UCSD-AML1 (cell line): ENCODE measurements at regions not wholly inside any gene's neighbourhood (a gene's known extent, or its start where the extent isn't known, plus 50 kb on each side); places are given as distances from the start of the nearest gene placed in this dataset.

Experiments used
- DNase-seq: peaks from one replicate; lab custom pipeline; 2025; ENCODE audit not compliant: unreplicated experiment; lab: John Stamatoyannopoulos, UW

DNA sequence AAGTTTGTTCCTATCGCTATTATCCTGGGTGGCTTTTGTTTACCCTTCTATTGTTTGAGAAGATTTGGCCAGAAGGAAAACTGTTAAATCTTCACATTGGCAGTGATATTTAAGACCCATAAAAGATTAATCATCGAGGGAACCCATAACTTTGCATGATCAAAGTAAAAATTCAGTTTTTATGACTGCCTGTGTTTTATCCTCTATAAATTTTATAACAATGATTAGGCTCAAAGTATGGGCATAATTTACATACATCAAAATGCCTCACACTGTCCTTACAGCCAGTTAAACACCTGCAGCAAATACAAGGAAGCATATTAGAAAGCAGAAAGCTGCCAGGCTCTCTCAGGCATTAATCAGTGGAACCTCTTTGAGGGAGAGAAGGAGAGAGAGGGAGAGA, 289.1 kb downstream of the ICOS start:
- DNase-seq = no peak

DNA sequence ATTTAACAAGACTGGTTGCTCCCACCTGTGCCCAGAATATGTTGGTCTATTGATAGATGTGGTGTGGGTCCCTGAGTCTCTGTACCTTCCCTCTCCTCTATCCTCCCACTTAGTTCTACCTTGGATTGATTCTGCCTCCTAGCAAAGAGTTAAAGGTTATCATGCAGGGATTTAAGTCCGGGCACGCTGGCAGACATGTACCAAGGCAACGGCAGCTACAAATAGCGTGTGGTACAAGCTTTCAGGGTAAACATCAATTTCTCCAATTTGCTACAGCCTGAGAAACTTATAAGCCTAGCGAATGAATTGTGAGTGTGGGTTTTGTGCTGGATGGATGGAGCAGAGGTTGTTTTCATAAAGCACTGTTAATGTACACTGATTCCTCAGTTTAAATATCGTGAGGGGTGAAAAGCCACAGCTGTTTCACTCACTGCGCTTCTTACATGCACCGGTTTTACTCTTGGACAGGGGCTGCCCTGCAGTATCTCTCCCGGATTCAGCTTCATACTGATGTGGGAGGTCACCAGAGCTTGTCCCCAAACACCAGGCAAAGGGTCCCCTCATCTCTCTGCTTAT, 289.8 kb downstream of the ICOS start:
- DNase-seq = no peak

GRCh38 chr2:204228169-204228886, 291.8 kb downstream of the ICOS start:
- DNase-seq = no peak

- no peak for DNase-seq
Observed at GRCh38 chr2:204234248-204234647, 297.7 kb downstream of the ICOS start.

- no peak for DNase-seq
Observed at GRCh38 chr2:204234879-204235278, 298.3 kb downstream of the ICOS start.

DNA sequence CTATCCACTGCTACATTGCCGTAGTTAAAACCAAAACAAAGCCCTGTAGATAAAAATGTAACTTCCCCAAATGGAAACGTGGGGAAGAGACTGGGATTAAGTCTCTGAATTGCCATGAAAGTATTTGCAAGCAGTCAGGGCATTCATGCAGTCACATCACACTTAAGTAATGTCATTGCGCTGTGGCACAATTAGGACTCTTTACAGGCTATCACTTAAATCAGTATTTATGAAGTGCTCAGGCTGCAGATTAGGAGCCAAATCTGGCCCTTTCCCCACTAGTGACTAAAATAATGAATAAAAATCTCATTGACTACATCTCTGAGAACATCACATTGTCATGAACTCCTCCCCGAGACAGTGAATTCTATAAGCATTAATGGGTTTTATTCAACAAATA, 300.9 kb downstream of the ICOS start:
- DNase-seq = no peak

- DNase-seq = no peak
Observed at GRCh38 chr2:204239411-204240165, 303.0 kb downstream of the ICOS start.

DNA sequence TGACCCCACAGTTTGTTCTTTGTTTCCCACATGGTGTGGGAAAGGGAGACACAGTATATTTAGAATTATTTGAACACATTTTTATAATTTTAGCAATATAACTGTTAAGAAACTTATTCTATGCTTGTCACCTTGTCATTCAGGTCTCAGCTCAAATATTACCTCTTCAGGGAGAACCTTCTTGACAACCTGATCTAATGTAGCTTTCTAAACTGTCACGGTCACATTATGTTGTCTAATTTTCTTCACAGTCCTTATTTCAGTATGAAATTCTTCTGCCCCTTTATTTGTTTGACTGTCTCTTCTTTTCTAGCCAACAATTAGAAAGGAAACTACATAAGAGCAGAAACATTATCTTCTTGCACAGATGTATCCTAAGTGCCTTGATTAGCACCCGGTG, 304.3 kb upstream of the PARD3B start:
- no peak for DNase-seq

DNA sequence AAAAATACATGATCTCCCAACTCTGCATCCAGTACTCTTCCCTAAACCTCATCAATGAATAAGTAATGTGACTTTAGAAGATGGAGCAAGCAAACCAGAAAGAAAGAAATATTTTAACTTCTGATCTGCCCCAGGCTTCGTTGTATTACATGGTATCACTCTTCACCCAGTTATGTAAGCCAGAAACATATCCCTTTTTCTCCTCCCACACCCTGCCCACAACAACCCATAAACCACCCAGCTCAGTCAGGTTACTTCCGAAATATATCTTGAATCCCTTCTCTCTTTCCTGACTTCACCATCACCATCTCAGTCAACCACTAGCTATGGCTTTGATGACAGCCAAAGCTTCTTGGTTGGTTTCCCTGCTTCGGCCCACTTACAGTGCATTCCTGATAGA, 295.8 kb upstream of the PARD3B start:
- no peak for DNase-seq

GRCh38 chr2:204250692-204251091, 294.6 kb upstream of the PARD3B start:
- no peak for DNase-seq

DNA sequence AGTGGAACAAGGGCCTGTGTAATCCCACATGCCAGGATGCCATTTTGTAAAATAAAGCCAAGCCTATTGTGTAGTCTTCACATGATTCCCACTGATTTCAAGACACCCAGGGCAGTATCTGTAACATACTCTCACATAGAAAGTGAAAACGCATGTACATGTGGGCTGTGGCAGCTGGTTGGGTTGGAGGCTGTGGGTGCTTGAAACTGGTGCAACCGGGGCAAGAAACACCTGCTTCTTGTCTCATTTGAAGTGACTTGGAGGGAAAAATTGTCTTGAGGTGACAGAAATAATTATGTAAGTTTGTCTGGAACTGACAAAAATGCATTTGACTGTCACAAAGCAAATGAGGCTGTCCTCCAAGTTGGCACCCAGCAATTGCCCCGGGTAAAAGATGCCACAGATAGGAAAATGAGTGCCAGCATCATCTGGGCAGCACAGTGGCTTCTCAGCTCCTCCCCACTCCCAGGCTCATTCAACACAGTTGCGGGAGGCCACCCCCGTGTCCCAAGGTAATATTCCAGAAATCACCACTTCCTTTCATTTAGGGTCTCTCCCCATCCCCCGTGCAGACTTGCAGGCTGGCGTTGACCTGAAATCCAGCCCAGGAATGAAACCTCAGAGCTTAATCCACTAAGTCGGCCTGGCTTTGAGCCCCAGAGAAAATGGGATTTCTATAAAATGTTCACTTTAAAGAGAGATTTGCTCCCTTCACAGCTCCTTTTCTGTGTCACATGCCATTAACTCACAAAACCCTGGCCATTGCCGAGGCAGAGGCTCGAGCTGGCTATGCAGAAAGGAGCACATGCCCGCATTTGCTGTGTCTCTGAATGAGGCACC, 293.9 kb upstream of the PARD3B start:
- DNase-seq = no peak

- DNase-seq = no peak
Observed at GRCh38 chr2:204251998-204252376, 293.3 kb upstream of the PARD3B start.

GRCh38 chr2:204255071-204255470, 290.2 kb upstream of the PARD3B start:
- DNase-seq = no peak

GRCh38 chr2:204255526-204255925, 289.7 kb upstream of the PARD3B start:
- no peak for DNase-seq

DNA sequence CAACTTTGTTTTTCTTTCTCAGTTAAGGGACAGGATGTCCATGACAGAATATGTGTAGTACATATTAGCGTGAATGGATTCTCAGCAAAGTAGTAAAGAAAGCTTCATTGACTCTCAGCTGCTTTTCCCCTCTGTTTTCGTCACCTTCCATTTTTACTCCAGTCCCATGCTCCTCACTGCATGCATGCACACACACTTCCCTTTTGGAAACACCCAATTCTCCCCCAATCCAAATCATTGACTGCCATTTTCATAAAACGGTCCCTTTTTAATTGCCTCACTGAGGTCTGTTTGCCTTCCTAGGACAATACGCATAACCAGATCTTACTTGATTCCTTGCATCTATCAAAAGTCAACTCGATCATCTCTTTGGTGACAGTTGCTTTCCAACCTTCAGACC, 287.5 kb upstream of the PARD3B start:
- DNase-seq = no peak

GRCh38 chr2:204258890-204259289, 286.4 kb upstream of the PARD3B start:
- DNase-seq = no peak

DNA sequence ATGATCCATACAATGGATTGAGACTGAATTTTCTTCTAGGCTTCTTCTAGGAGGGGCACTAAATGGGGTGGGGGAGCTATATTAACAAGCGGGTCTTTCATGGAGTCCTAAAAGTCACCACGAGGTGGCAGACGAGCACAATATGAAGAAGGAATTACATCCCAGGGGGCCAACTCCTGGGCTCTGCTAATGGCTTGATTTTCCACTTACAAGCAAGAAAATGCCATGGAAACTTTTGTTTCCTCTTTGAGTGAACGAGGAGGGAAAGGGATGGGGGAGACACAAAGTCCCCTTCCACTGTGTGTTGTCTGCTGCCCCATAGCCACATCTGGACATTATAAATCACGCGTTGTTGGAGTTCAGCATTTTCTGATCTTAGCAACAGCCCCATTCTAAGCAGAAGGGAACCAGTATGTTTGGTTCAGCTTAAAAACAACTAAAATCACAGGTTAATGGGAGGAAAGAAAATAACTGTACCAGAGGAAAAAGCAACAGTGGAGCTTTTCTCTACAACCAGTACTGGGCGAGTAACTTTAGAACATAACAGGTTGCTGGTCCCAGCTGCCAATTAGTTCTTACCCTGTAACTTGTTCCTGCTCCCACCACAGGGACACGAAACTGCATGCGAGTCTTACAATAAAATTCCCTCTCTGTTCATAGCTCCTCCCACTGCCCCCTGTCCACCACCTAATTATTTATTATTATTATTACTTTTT, 285.0 kb upstream of the PARD3B start:
- DNase-seq = peak; percentile 16

DNA sequence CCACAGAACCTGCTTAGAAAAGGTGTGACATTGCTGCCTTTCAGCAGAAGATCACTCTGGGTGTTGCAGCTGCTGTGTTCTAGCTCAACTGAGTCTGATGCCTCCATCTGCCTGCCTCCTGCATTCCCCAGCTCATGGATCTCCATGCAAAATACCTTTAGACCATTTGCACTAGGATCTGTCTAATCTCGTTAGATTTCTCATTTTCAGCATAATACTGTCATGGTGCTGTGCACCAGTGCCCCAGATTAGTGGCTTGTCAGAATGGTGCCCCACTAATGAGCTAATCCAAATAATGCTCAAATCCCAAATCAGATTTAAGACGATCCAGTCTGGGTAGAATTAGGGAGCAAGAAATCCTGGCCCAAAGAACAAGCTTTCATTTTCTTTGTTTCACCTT, 284.4 kb upstream of the PARD3B start:
- DNase-seq = no peak

GRCh38 chr2:204261846-204262245, 283.4 kb upstream of the PARD3B start:
- DNase-seq = no peak

DNA sequence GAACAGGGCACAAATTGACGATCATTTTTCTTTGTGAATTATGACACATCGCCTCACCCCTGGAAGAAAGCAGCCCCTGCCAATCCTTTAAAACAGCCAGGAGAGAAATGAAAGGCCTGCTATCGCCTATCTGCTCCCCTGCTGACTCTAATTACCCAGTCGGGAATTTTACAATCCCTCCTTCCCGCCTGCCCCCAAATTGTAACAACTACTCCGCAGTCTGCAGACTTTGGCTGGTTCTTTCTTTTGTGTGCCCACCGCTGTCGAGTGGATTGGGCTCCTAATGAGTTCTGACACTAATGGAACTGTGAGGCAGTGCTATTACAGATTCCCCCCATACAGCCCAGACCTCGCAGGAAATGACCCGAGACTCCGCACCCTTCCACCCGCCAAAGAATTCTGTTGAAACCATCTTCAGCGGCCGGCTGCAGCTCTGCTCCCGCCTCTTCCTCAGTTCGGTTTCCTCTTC, 281.2 kb upstream of the PARD3B start:
- DNase-seq = no peak
